MM.1S (cell line): ENCODE measurements at regions not wholly inside any gene's neighbourhood (a gene's known extent, or its start where the extent isn't known, plus 50 kb on each side); places are given as distances from the start of the nearest gene placed in this dataset.

ENCODE experiments used
- EZH2 ChIP-seq: fragments of 300-600 bp; sonication (generic); optimal IDR thresholded peaks from 2 replicates; pipeline ENCODE3; 2017; ENCODE audit warnings: low read depth, mild to moderate bottlenecking, antibody characterized with exemption, low read length, mixed read lengths
- EZH2phosphoT487 ChIP-seq: fragments of 300-600 bp; sonication (generic); IDR thresholded peaks from 2 replicates; pipeline ENCODE4 v1.6.1; 2018; ENCODE audit warnings: antibody characterized with exemption, low read length
- TF ChIP-seq, protein P1 (sequence below): fragments of 300-600 bp; sonication (generic); IDR thresholded peaks from 2 replicates; pipeline ENCODE4 v1.5.1; 2016; ENCODE audit warnings: antibody characterized with exemption, low read length, mixed read lengths

DNA sequence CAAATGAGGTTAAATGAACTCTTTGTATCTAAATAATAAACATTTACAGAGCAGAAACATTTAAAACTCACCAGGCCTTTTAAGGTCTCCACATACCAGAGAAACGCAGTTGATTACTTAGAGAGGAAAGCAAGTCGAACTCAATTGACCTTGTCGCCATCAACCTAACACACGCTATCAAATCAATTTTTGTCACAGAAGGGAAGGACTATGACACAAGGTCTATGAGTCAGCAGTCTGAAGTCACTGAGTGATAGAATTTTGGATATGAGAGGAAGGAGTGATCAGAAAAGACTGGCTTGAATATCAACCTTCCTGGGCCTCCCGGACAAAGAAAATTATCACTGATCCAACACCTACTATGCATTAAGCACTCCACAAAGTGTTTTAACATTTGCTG is 514.4 kb upstream of the ZNF385D start:
- TF ChIP-seq, protein P1, sequence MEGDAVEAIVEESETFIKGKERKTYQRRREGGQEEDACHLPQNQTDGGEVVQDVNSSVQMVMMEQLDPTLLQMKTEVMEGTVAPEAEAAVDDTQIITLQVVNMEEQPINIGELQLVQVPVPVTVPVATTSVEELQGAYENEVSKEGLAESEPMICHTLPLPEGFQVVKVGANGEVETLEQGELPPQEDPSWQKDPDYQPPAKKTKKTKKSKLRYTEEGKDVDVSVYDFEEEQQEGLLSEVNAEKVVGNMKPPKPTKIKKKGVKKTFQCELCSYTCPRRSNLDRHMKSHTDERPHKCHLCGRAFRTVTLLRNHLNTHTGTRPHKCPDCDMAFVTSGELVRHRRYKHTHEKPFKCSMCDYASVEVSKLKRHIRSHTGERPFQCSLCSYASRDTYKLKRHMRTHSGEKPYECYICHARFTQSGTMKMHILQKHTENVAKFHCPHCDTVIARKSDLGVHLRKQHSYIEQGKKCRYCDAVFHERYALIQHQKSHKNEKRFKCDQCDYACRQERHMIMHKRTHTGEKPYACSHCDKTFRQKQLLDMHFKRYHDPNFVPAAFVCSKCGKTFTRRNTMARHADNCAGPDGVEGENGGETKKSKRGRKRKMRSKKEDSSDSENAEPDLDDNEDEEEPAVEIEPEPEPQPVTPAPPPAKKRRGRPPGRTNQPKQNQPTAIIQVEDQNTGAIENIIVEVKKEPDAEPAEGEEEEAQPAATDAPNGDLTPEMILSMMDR, result no peak
- TF ChIP-seq EZH2 (no peak), EZH2phosphoT487 (no peak)
